ENCODE measurements at regions not wholly inside any gene's neighbourhood (a gene's known extent, or its start where the extent isn't known, plus 50 kb on each side); places are given as distances from the start of the nearest gene placed in this dataset.

DNA sequence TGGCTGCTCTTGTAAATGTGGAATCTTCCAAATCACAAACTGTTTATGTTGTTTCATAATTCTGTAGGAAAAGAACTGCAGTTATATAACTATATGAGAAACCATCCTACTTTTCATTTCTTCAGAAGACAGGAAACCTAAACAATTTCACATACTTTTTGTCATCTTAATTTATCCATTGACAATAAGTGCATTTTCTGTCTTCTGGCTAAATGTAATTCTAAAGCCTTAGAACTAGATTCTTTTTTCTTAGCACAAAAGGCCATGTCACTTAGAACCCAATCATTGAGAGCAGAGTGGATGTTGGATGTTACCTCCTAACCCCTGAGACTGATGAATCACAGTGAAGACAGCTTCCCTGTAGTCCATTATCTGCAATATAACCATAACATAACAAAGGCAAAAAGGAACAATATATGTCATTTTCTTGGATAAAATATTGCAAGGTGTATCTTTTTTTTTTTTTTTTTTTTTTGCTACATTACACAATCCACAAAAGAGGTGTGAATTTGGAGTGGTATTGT lies 410.2 kb upstream of the PRMT6 start:
- Histone ChIP-seq H3K27me3 (replicated peaks; ENCODE audit: insufficient read depth) (no peaks in the 10 kb centered on the region), H3K36me3 (no peaks in the 10 kb centered on the region), H3K9me3 (no peaks in the 10 kb centered on the region), H3K27ac (no peak overlapping the region), H3K4me3 (no peak overlapping the region), H3K4me1 (replicated peaks) (no peaks in the 10 kb centered on the region)
- intact Hi-C loops (cut with DNase I): no loop called here
- TF ChIP-seq POLR2A (IDR thresholded peaks at IDR 0.05) (no peak), POLR2AphosphoS5 (IDR thresholded peaks at IDR 0.05) (no peak), CTCF (IDR thresholded peaks at IDR 0.05) (no peak)
- no peak for DNase-seq (ENCODE audit: low spot score)

- TF ChIP-seq CTCF (IDR thresholded peaks at IDR 0.05) (no peak), POLR2AphosphoS5 (IDR thresholded peaks at IDR 0.05) (no peak), POLR2A (IDR thresholded peaks at IDR 0.05) (no peak)
- Histone ChIP-seq H3K4me1 (replicated peaks) (no peaks in the 10 kb centered on the region), H3K27me3 (replicated peaks; ENCODE audit: insufficient read depth) (no peaks in the 10 kb centered on the region), H3K36me3 (no peaks in the 10 kb centered on the region), H3K27ac (no peak overlapping the region), H3K4me3 (no peak overlapping the region), H3K9me3 (no peaks in the 10 kb centered on the region)
- DNase-seq (ENCODE audit: low spot score): no peak
- 38% methylated on average over 1 of the region's 1 CpG for WGBS
- intact Hi-C loops (cut with DNase I): no loop called here
Measured at GRCh38 chr1:106646816-106647215, 409.7 kb upstream of the PRMT6 start.

DNA sequence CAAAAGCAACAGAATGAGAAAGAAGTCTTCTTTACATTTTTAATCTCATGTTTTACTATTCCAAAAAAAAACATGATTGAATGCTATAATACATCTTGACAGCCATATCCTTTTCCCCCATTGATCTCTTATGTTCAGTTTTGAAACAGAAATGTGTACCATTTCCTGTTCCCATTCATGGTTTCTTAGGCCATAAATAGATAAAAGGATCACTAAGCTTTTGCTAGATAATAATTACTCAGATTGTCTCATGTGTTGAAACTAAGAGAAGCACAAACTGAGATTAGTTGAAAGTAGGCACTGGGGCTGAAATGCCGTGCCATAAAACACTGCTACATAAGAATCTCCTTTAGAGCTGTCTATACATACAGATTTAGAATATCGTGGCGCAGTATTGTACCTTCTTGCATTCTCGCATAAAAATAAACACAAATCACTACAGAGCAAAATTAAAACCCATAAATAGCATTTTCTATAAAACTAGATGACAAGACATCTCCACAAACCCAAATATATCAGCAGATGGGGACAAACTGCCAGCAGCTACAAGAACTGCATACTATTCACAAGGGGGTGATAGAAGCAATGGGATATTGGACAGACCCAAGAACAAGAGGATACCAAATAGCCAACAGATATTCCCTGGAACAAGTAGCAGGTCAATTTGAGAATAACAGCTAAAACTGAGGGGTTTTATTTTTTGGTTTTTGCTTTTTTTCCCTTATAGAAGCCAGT lies 405.3 kb upstream of the PRMT6 start:
- H3K4me3 ChIP-seq: no peak overlapping the region
- H3K4me1 ChIP-seq (replicated peaks): no peaks in the 10 kb centered on the region
- H3K27ac ChIP-seq: no peak overlapping the region
- TF ChIP-seq POLR2A (IDR thresholded peaks at IDR 0.05) (no peak), POLR2AphosphoS5 (IDR thresholded peaks at IDR 0.05) (no peak), CTCF (IDR thresholded peaks at IDR 0.05) (no peak)
- H3K27me3 ChIP-seq (replicated peaks; ENCODE audit: insufficient read depth): no peaks in the 10 kb centered on the region
- H3K9me3 ChIP-seq: no peaks in the 10 kb centered on the region
- DNase-seq (ENCODE audit: low spot score): no peak
- H3K36me3 ChIP-seq: no peaks in the 10 kb centered on the region
- intact Hi-C loops (cut with DNase I): no loop called here
- WGBS: 79% methylated on average over 4 of the region's 4 CpGs

- TF ChIP-seq CTCF (IDR thresholded peaks at IDR 0.05): no peak
- TF ChIP-seq POLR2AphosphoS5 (IDR thresholded peaks at IDR 0.05): no peak
- TF ChIP-seq POLR2A (IDR thresholded peaks at IDR 0.05): no peak
- DNase-seq (ENCODE audit: low spot score): no peak
- Histone ChIP-seq H3K9me3 (no peaks in the 10 kb centered on the region), H3K4me1 (replicated peaks) (no peaks in the 10 kb centered on the region), H3K4me3 (no peak overlapping the region), H3K36me3 (no peaks in the 10 kb centered on the region), H3K27ac (no peak overlapping the region), H3K27me3 (replicated peaks; ENCODE audit: insufficient read depth) (no peaks in the 10 kb centered on the region)
- intact Hi-C loops (cut with DNase I): no loop called here
- 81% methylated on average over 6 of the region's 6 CpGs for WGBS
Measured at GRCh38 chr1:106659490-106660244, 396.8 kb upstream of the PRMT6 start.
